H1 (cell line): ENCODE measurements at regions not wholly inside any gene's neighbourhood (a gene's known extent, or its start where the extent isn't known, plus 50 kb on each side); places are given as distances from the start of the nearest gene placed in this dataset.

ENCODE experiments used
- POU5F1 ChIP-seq: IDR thresholded peaks from 2 replicates; pipeline ENCODE4 v1.6.1; 2011; ENCODE audit warnings: low read depth, mild to moderate bottlenecking, low read length, moderate library complexity
- SP4 ChIP-seq: IDR thresholded peaks from 2 replicates; pipeline ENCODE4 v1.6.1; 2012; ENCODE audit warnings: low read length, inconsistent platforms
- TF ChIP-seq, protein P1 (sequence below): fragments of 300-600 bp; sonication (generic); IDR thresholded peaks from 2 replicates; pipeline ENCODE4 v1.7.1; 2012; ENCODE audit warnings: low read length, moderate library complexity, mild to moderate bottlenecking, inconsistent platforms; ENCODE audit not compliant: insufficient replicate concordance

DNA sequence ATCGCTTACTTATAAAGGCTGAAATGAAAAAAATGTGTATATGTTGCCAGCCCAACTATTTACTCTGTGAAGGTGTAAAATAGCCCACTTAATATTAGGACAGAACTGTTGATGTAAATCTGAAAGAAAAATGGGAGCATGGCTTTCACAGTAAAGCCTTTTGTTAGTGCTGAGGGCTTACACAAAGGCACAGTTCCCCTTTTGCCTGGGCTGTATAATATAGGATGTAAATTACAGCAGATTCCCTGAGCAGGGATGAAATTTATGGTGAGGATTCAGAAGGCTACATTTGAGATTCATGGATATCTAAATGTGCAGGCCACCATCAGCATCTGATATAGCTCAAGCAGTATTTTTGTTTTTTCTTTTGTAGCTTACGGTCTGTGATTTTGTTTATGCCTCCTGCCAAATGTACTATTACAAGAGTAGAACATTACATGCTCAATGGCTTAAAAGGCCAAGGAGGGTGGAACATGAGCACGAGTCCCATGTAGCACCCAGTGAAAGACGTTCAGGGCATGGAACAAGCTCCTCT lies 109.1 kb upstream of the ATP10A start (continued):
- TF ChIP-seq, protein P1, sequence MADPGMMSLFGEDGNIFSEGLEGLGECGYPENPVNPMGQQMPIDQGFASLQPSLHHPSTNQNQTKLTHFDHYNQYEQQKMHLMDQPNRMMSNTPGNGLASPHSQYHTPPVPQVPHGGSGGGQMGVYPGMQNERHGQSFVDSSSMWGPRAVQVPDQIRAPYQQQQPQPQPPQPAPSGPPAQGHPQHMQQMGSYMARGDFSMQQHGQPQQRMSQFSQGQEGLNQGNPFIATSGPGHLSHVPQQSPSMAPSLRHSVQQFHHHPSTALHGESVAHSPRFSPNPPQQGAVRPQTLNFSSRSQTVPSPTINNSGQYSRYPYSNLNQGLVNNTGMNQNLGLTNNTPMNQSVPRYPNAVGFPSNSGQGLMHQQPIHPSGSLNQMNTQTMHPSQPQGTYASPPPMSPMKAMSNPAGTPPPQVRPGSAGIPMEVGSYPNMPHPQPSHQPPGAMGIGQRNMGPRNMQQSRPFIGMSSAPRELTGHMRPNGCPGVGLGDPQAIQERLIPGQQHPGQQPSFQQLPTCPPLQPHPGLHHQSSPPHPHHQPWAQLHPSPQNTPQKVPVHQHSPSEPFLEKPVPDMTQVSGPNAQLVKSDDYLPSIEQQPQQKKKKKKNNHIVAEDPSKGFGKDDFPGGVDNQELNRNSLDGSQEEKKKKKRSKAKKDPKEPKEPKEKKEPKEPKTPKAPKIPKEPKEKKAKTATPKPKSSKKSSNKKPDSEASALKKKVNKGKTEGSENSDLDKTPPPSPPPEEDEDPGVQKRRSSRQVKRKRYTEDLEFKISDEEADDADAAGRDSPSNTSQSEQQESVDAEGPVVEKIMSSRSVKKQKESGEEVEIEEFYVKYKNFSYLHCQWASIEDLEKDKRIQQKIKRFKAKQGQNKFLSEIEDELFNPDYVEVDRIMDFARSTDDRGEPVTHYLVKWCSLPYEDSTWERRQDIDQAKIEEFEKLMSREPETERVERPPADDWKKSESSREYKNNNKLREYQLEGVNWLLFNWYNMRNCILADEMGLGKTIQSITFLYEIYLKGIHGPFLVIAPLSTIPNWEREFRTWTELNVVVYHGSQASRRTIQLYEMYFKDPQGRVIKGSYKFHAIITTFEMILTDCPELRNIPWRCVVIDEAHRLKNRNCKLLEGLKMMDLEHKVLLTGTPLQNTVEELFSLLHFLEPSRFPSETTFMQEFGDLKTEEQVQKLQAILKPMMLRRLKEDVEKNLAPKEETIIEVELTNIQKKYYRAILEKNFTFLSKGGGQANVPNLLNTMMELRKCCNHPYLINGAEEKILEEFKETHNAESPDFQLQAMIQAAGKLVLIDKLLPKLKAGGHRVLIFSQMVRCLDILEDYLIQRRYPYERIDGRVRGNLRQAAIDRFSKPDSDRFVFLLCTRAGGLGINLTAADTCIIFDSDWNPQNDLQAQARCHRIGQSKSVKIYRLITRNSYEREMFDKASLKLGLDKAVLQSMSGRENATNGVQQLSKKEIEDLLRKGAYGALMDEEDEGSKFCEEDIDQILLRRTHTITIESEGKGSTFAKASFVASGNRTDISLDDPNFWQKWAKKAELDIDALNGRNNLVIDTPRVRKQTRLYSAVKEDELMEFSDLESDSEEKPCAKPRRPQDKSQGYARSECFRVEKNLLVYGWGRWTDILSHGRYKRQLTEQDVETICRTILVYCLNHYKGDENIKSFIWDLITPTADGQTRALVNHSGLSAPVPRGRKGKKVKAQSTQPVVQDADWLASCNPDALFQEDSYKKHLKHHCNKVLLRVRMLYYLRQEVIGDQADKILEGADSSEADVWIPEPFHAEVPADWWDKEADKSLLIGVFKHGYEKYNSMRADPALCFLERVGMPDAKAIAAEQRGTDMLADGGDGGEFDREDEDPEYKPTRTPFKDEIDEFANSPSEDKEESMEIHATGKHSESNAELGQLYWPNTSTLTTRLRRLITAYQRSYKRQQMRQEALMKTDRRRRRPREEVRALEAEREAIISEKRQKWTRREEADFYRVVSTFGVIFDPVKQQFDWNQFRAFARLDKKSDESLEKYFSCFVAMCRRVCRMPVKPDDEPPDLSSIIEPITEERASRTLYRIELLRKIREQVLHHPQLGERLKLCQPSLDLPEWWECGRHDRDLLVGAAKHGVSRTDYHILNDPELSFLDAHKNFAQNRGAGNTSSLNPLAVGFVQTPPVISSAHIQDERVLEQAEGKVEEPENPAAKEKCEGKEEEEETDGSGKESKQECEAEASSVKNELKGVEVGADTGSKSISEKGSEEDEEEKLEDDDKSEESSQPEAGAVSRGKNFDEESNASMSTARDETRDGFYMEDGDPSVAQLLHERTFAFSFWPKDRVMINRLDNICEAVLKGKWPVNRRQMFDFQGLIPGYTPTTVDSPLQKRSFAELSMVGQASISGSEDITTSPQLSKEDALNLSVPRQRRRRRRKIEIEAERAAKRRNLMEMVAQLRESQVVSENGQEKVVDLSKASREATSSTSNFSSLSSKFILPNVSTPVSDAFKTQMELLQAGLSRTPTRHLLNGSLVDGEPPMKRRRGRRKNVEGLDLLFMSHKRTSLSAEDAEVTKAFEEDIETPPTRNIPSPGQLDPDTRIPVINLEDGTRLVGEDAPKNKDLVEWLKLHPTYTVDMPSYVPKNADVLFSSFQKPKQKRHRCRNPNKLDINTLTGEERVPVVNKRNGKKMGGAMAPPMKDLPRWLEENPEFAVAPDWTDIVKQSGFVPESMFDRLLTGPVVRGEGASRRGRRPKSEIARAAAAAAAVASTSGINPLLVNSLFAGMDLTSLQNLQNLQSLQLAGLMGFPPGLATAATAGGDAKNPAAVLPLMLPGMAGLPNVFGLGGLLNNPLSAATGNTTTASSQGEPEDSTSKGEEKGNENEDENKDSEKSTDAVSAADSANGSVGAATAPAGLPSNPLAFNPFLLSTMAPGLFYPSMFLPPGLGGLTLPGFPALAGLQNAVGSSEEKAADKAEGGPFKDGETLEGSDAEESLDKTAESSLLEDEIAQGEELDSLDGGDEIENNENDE, result no peak
- TF ChIP-seq SP4 (no peak), POU5F1 (no peak)
